Neural crest cell (in vitro differentiated cells): ENCODE measurements at regions not wholly inside any gene's neighbourhood (a gene's known extent, or its start where the extent isn't known, plus 50 kb on each side); places are given as distances from the start of the nearest gene placed in this dataset.

ENCODE experiments used
- DNase-seq: peaks from one replicate; pipeline ENCODE4 v3.0.0; 2021; ENCODE audit warnings: low read depth, mixed read lengths, low spot score
- H3K27ac Mint-ChIP-seq: one replicate; pipeline ENCODE4 v1.8.0; 2021; ENCODE audit warnings: mild to moderate bottlenecking, mixed read lengths; ENCODE audit not compliant: unreplicated experiment
- H3K27me3 Mint-ChIP-seq: 2 replicates; pipeline ENCODE4 v1.8.0; 2021; ENCODE audit warnings: low read depth, mild to moderate bottlenecking, mixed read lengths
- H3K36me3 Mint-ChIP-seq: 2 replicates; pipeline ENCODE4 v1.8.0; 2021; ENCODE audit warnings: low read depth, mild to moderate bottlenecking, mixed read lengths
- H3K4me1 Mint-ChIP-seq: 2 replicates; pipeline ENCODE4 v1.8.0; 2021; ENCODE audit warnings: mixed read lengths
- H3K4me3 Mint-ChIP-seq: one replicate; pipeline ENCODE4 v1.8.0; 2021; ENCODE audit warnings: mild to moderate bottlenecking, mixed read lengths
- H3K9me3 Mint-ChIP-seq: 2 replicates; pipeline ENCODE4 v1.8.0; 2021; ENCODE audit warnings: mixed read lengths
- CTCF ChIP-seq: fragments of 200-600 bp; sonication (generic); conservative IDR thresholded peaks from 2 replicates; pipeline ENCODE4 v1.5.0; 2021; ENCODE audit warnings: antibody characterized with exemption, mild to moderate bottlenecking

- Mint-ChIP-seq H3K36me3 (no peaks in the 10 kb centered on the region), H3K27ac (no peak overlapping the region), H3K9me3 (peaks cover 7% of the 10 kb centered on the region), H3K27me3 (no peaks in the 10 kb centered on the region), H3K4me1 (no peaks in the 10 kb centered on the region), H3K4me3 (no peak overlapping the region)
- DNase-seq = no peak
- no peak for TF ChIP-seq CTCF
Observed at GRCh38 chr7:50217401-50217800, 87.1 kb upstream of the IKZF1 start.

GRCh38 chr7:50216626-50217025 lies 87.9 kb upstream of the IKZF1 start:
- TF ChIP-seq CTCF = no peak
- no peaks in the 10 kb centered on the region for H3K4me1 Mint-ChIP-seq
- H3K9me3 Mint-ChIP-seq = peaks cover 5% of the 10 kb centered on the region
- no peak overlapping the region for H3K27ac Mint-ChIP-seq
- no peak for DNase-seq
- no peaks in the 10 kb centered on the region for H3K27me3 Mint-ChIP-seq
- no peaks in the 10 kb centered on the region for H3K36me3 Mint-ChIP-seq
- H3K4me3 Mint-ChIP-seq = no peak overlapping the region

GRCh38 chr7:50214771-50215170 lies 89.7 kb upstream of the IKZF1 start:
- no peaks in the 10 kb centered on the region for H3K9me3 Mint-ChIP-seq
- no peak for TF ChIP-seq CTCF
- no peaks in the 10 kb centered on the region for H3K4me1 Mint-ChIP-seq
- no peaks in the 10 kb centered on the region for H3K27me3 Mint-ChIP-seq
- DNase-seq = no peak
- H3K36me3 Mint-ChIP-seq = no peaks in the 10 kb centered on the region
- no peak overlapping the region for H3K4me3 Mint-ChIP-seq
- no peak overlapping the region for H3K27ac Mint-ChIP-seq

- no peaks in the 10 kb centered on the region for H3K4me1 Mint-ChIP-seq
- no peak overlapping the region for H3K27ac Mint-ChIP-seq
- H3K9me3 Mint-ChIP-seq = no peaks in the 10 kb centered on the region
- DNase-seq = no peak
- no peak for TF ChIP-seq CTCF
- H3K36me3 Mint-ChIP-seq = no peaks in the 10 kb centered on the region
- no peaks in the 10 kb centered on the region for H3K27me3 Mint-ChIP-seq
- H3K4me3 Mint-ChIP-seq = no peak overlapping the region
Observed at GRCh38 chr7:50214126-50214670, 90.3 kb upstream of the IKZF1 start.

GRCh38 chr7:50213622-50214017 lies 90.9 kb upstream of the IKZF1 start:
- Mint-ChIP-seq H3K4me3 (no peak overlapping the region), H3K36me3 (no peaks in the 10 kb centered on the region), H3K9me3 (no peaks in the 10 kb centered on the region), H3K27me3 (no peaks in the 10 kb centered on the region), H3K4me1 (no peaks in the 10 kb centered on the region), H3K27ac (no peak overlapping the region)
- no peak for DNase-seq
- no peak for TF ChIP-seq CTCF
